ENCODE measurements at regions not wholly inside any gene's neighbourhood (a gene's known extent, or its start where the extent isn't known, plus 50 kb on each side); places are given as distances from the start of the nearest gene placed in this dataset.

DNA sequence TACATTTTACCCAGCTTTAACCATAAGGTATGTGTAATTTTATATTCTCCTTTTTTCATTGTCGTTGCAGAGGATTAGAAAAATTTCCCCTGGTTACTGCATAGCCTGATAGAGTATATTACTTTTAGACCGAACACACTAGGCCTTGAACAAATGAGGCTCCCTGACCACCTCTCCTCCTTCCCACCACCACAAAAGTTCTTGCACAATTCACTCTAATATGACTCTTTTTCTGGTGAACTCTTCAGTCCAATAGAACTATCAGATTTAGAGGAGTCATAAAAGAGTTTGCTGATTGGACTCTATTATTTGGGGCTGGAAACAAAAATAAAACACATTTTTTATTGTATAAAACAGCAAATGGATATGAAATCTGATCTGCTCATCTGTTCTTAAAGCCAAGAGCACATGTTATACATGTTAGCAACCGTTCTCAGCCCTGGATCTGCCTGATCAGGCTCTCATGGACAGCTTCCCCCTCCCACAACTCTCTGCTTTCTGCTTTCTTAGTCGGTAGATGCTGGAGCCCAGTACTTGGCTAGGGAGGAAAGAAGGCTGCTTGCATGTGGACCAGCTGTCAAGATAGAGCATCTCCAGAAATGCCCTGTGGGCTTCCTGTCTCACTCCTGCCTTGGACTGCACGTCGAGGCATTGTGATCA, 83.5 kb downstream of the CD164 start (continued):
- TF ChIP-seq CEBPB (tag; IDR thresholded peaks at IDR 0.05) (peak; percentile 72; the same call in 1 of the 2 replicates), ZSCAN32 (CRISPR knock-in tag; IDR thresholded peaks at IDR 0.05) (no peak), POLR2G (IDR thresholded peaks at IDR 0.05; ENCODE audit: low read depth, low read length) (no peak), TCF7 (IDR thresholded peaks at IDR 0.05; ENCODE audit: borderline replicate concordance) (no peak), L3MBTL2 (IDR thresholded peaks at IDR 0.05) (peak; percentile 20; the same call in 1 of the 2 replicates), SP2 (IDR thresholded peaks at IDR 0.05; ENCODE audit: extremely low read depth, low read depth, low read length, poor library complexity, severe bottlenecking) (no peak), RBFOX2 (IDR thresholded peaks at IDR 0.05; ENCODE audit: low read depth, low read length) (no peak)
- TF ChIP-seq, protein P1, sequence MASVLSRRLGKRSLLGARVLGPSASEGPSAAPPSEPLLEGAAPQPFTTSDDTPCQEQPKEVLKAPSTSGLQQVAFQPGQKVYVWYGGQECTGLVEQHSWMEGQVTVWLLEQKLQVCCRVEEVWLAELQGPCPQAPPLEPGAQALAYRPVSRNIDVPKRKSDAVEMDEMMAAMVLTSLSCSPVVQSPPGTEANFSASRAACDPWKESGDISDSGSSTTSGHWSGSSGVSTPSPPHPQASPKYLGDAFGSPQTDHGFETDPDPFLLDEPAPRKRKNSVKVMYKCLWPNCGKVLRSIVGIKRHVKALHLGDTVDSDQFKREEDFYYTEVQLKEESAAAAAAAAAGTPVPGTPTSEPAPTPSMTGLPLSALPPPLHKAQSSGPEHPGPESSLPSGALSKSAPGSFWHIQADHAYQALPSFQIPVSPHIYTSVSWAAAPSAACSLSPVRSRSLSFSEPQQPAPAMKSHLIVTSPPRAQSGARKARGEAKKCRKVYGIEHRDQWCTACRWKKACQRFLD (CRISPR knock-in tag; IDR thresholded peaks at IDR 0.05) = no peak
- TF ChIP-seq, protein P2, sequence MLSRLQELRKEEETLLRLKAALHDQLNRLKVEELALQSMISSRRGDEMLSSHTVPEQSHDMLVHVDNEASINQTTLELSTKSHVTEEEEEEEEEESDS (CRISPR knock-in tag; IDR thresholded peaks at IDR 0.05) = no peak

All from K562 (cell line).